NCI-H1417 treated with DMSO at 0.1 percent for 48 hours (cell line): ENCODE measurements at regions not wholly inside any gene's neighbourhood (a gene's known extent, or its start where the extent isn't known, plus 50 kb on each side); places are given as distances from the start of the nearest gene placed in this dataset.
A peak's percentile ranks its signal among the peaks of the same experiment; 100 is the strongest.
"Not testable (repeated sequence)": the region's sequence is repeated elsewhere in the genome, so short reads cannot be mapped to it uniquely, and the experiment has no call there.

Source experiments
- DNase-seq: peaks from one replicate; lab custom pipeline; 2025; lab: John Stamatoyannopoulos, UW

- DNase-seq = no peak
Observed at GRCh38 chr21:22762463-22762862, 1764.3 kb downstream of the NCAM2 start.

GRCh38 chr21:22763442-22763841 lies 1765.2 kb downstream of the NCAM2 start:
- no peak for DNase-seq

- no peak for DNase-seq
Observed at GRCh38 chr21:22764222-22764621, 1766.0 kb downstream of the NCAM2 start.

GRCh38 chr21:22791376-22791775 lies 1793.2 kb downstream of the NCAM2 start:
- DNase-seq = peak; percentile 68

- DNase-seq = peak; percentile 68
Observed at GRCh38 chr21:22791986-22792560, 1793.9 kb downstream of the NCAM2 start.

GRCh38 chr21:22795091-22795490 lies 1796.9 kb downstream of the NCAM2 start:
- no peak for DNase-seq

- no peak for DNase-seq
Observed at GRCh38 chr21:22795644-22796043, 1797.4 kb downstream of the NCAM2 start.

GRCh38 chr21:22796147-22796546 lies 1797.9 kb downstream of the NCAM2 start:
- DNase-seq = no peak

- no peak for DNase-seq
Observed at GRCh38 chr21:22804151-22804550, 1805.9 kb downstream of the NCAM2 start.

GRCh38 chr21:22806278-22806677 lies 1808.1 kb downstream of the NCAM2 start:
- DNase-seq = no peak

GRCh38 chr21:22813201-22813600 lies 1815.0 kb downstream of the NCAM2 start:
- no peak for DNase-seq

GRCh38 chr21:22818681-22819485 lies 1820.7 kb downstream of the NCAM2 start:
- not testable (repeated sequence) for DNase-seq

GRCh38 chr21:22827422-22827821 lies 1829.2 kb downstream of the NCAM2 start:
- no peak for DNase-seq

- no peak for DNase-seq
Observed at GRCh38 chr21:22842875-22843274, 1844.7 kb downstream of the NCAM2 start.

GRCh38 chr21:22855581-22855980 lies 1857.4 kb downstream of the NCAM2 start:
- DNase-seq = no peak

- DNase-seq = no peak
Observed at GRCh38 chr21:22871692-22872091, 1873.5 kb downstream of the NCAM2 start.

GRCh38 chr21:22880573-22880972 lies 1882.4 kb downstream of the NCAM2 start:
- DNase-seq = no peak

GRCh38 chr21:22881131-22881530 lies 1882.9 kb downstream of the NCAM2 start:
- DNase-seq = no peak

- no peak for DNase-seq
Observed at GRCh38 chr21:22885079-22885478, 1886.9 kb downstream of the NCAM2 start.

GRCh38 chr21:22885614-22886013 lies 1887.4 kb downstream of the NCAM2 start:
- DNase-seq = no peak

GRCh38 chr21:22889445-22889844 lies 1891.2 kb downstream of the NCAM2 start:
- no peak for DNase-seq

- DNase-seq = no peak
Observed at GRCh38 chr21:22890656-22891055, 1892.4 kb downstream of the NCAM2 start.

- DNase-seq = no peak
Observed at GRCh38 chr21:22892028-22892427, 1893.8 kb downstream of the NCAM2 start.

GRCh38 chr21:22892740-22893139 lies 1894.5 kb downstream of the NCAM2 start:
- DNase-seq = no peak
